ENCODE measurements at regions not wholly inside any gene's neighbourhood (a gene's known extent, or its start where the extent isn't known, plus 50 kb on each side); places are given as distances from the start of the nearest gene placed in this dataset.
"Not testable (repeated sequence)": the region's sequence is repeated elsewhere in the genome, so short reads cannot be mapped to it uniquely, and the experiment has no call there.

- intact Hi-C loops (cut with DNase I; ENCODE audit: low total_unique reads): no loop called here
- peaks cover 0 to 9% (median 0%) of the 10 kb centered on the region in 4 donors for H3K4me1 ChIP-seq
- no peak overlapping the region for H3K4me3 ChIP-seq
- DNase-seq: no peak
- H3K27me3 ChIP-seq: no peaks in the 10 kb centered on the region
- H3K27ac ChIP-seq: no peak overlapping the region
- no peak for TF ChIP-seq CTCF (IDR thresholded peaks at IDR 0.05)
- no peaks in the 10 kb centered on the region for H3K9me3 ChIP-seq
- no peaks in the 10 kb centered on the region for H3K36me3 ChIP-seq
These were observed 292.1 kb downstream of the RDH14 start for GRCh38 chr2:18268400-18268799.

GRCh38 chr2:18267501-18267900 lies 293.0 kb downstream of the RDH14 start:
- H3K4me3 ChIP-seq: no peak overlapping the region
- no peaks in the 10 kb centered on the region for H3K27me3 ChIP-seq
- no peaks in the 10 kb centered on the region for H3K9me3 ChIP-seq
- intact Hi-C loops (cut with DNase I; ENCODE audit: low total_unique reads): no loop called here
- H3K27ac ChIP-seq: no peak overlapping the region
- no peak for DNase-seq
- peaks cover 0 to 9% (median 0%) of the 10 kb centered on the region in 4 donors for H3K4me1 ChIP-seq
- TF ChIP-seq CTCF (IDR thresholded peaks at IDR 0.05): no peak
- no peaks in the 10 kb centered on the region for H3K36me3 ChIP-seq

GRCh38 chr2:18266699-18267098 lies 293.8 kb downstream of the RDH14 start:
- H3K9me3 ChIP-seq; H3K4me3 ChIP-seq; DNase-seq; H3K4me1 ChIP-seq; H3K27me3 ChIP-seq; intact Hi-C loops (cut with DNase I; ENCODE audit: low total_unique reads); H3K27ac ChIP-seq; H3K36me3 ChIP-seq: not testable (repeated sequence)

- no peak for TF ChIP-seq CTCF (IDR thresholded peaks at IDR 0.05)
- intact Hi-C loops (cut with DNase I; ENCODE audit: low total_unique reads): no loop called here
- H3K27me3 ChIP-seq: no peaks in the 10 kb centered on the region
These were observed 294.6 kb downstream of the RDH14 start for GRCh38 chr2:18265614-18266586.

GRCh38 chr2:18262601-18263000 lies 297.9 kb downstream of the RDH14 start:
- DNase-seq: no peak
- Histone ChIP-seq H3K9me3 (no peaks in the 10 kb centered on the region), H3K27me3 (no peaks in the 10 kb centered on the region), H3K4me3 (no peak overlapping the region), H3K27ac (no peak overlapping the region), H3K36me3 (no peaks in the 10 kb centered on the region), H3K4me1 (peaks cover 0 to 9% (median 0%) of the 10 kb centered on the region in 4 donors)
- intact Hi-C loops (cut with DNase I; ENCODE audit: low total_unique reads): no loop called here
- no peak for TF ChIP-seq CTCF (IDR thresholded peaks at IDR 0.05)

More at GRCh38 chr2:18265614-18266586, 294.6 kb downstream of the RDH14 start:
- Histone ChIP-seq H3K4me1 (peaks cover 0 to 9% (median 0%) of the 10 kb centered on the region in 4 donors), H3K36me3 (no peaks in the 10 kb centered on the region), H3K4me3 (no peak overlapping the region), H3K9me3 (no peaks in the 10 kb centered on the region), H3K27ac (no peak overlapping the region)
- no peak for DNase-seq

- intact Hi-C loops (cut with DNase I; ENCODE audit: low total_unique reads): no loop called here
- Histone ChIP-seq H3K9me3 (no peaks in the 10 kb centered on the region), H3K27ac (no peak overlapping the region), H3K27me3 (no peaks in the 10 kb centered on the region), H3K4me3 (no peak overlapping the region), H3K4me1 (no peaks in the 10 kb centered on the region), H3K36me3 (no peaks in the 10 kb centered on the region)
- no peak for TF ChIP-seq CTCF (IDR thresholded peaks at IDR 0.05)
- no peak for DNase-seq
These were observed 306.7 kb downstream of the RDH14 start for GRCh38 chr2:18253686-18254197.
